HUES48 (cell line): ENCODE measurements at regions not wholly inside any gene's neighbourhood (a gene's known extent, or its start where the extent isn't known, plus 50 kb on each side); places are given as distances from the start of the nearest gene placed in this dataset.
A peak's percentile ranks its signal among the peaks of the same experiment; 100 is the strongest.

Source experiments
- H3K27ac ChIP-seq: one replicate; pipeline ENCODE4 v1.7.0; 2013; ENCODE audit warnings: low read depth, low read length, inconsistent platforms
- H3K27me3 ChIP-seq: 2 replicates; pipeline ENCODE4 v1.6.1; 2013; ENCODE audit warnings: mild to moderate bottlenecking, low read length; ENCODE audit not compliant: control insufficient read depth, insufficient read depth
- H3K36me3 ChIP-seq: 2 replicates; pipeline ENCODE4 v1.6.1; 2013; ENCODE audit warnings: low read length; ENCODE audit not compliant: control insufficient read depth, insufficient read depth
- H3K4me1 ChIP-seq: 2 replicates; pipeline ENCODE4 v1.6.1; 2013; ENCODE audit warnings: mild to moderate bottlenecking, low read length; ENCODE audit not compliant: control insufficient read depth, insufficient read depth
- H3K4me3 ChIP-seq: 2 replicates; pipeline ENCODE4 v1.5.1; 2013; ENCODE audit warnings: mild to moderate bottlenecking, low read depth, low read length
- H3K9ac ChIP-seq: 2 replicates; pipeline ENCODE4 v1.6.1; 2013; ENCODE audit warnings: mild to moderate bottlenecking, low read depth, low read length, moderate library complexity
- H3K9me3 ChIP-seq: 2 replicates; pipeline ENCODE4 v1.6.1; 2013; ENCODE audit warnings: low read length; ENCODE audit not compliant: control insufficient read depth, insufficient read depth

DNA sequence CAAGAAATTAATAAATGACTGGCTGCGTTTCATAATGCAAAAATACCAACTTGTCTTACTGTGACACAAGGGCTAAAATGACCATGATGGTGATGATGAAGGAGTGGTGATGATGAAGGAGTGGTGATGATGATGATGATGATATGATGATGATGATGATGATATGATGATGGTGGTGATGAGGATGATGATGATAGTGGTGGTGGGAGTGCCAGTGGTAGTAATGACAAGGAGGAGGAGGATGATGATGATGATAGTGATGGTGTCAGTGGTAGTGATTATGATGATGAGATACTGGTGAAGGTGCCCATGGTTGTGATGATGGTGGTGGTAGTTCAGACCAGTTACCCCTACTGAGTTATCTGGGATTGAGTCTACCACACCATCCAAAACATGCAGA is 265.9 kb downstream of the FGFR2 start:
- Histone ChIP-seq H3K4me1 (no peaks in the 10 kb centered on the region; the same call in 1 of the 2 replicates), H3K36me3 (no peaks in the 10 kb centered on the region), H3K4me3 (no peak overlapping the region), H3K27me3 (no peaks in the 10 kb centered on the region), H3K27ac (no peak overlapping the region), H3K9me3 (no peaks in the 10 kb centered on the region), H3K9ac (no peak overlapping the region)

DNA sequence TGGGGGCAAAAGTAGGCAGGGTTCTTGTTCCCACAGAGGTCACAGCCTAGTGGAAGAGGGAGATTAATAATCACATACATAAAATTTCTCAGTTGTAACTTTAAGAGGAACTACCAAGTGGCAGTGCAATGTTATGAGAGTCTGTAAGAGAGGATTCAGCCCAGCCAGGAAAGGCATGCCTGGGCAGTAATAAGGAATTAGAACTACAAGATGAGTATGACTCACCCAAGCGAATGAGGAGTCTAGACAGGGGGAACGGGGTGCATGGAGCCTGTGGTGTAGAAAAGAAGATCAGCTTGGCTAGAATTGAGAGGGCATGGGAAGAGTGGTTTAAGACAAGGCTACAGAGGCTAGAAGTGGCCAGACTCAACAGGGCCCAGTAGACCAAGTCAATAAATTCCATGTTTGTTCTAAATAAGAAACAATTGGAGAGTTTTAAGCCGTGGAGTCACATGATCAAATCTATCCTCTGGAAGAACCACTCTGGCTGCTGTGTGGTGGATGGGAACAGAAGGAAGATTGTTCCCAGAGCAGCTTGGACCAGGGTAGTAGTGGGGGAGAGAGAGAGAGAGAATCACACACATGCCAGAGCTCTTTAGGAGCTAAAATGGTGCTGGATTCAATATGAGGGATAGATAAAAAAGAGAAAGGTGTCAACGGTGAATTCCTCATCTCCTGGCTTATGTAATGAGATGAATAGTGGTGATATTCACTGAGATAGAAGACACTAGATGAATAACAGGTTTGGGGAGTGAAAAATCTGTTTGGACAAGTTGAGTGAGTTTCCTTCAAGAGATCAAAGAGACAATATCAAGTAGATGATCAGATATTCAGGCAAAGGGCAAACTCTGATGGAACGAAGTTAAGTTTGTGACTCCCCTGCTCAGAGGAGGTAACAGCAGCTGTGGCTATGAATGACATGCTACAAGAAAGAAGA is 265.1 kb downstream of the FGFR2 start:
- Histone ChIP-seq H3K4me3 (no peak overlapping the region), H3K27ac (no peak overlapping the region)

DNA sequence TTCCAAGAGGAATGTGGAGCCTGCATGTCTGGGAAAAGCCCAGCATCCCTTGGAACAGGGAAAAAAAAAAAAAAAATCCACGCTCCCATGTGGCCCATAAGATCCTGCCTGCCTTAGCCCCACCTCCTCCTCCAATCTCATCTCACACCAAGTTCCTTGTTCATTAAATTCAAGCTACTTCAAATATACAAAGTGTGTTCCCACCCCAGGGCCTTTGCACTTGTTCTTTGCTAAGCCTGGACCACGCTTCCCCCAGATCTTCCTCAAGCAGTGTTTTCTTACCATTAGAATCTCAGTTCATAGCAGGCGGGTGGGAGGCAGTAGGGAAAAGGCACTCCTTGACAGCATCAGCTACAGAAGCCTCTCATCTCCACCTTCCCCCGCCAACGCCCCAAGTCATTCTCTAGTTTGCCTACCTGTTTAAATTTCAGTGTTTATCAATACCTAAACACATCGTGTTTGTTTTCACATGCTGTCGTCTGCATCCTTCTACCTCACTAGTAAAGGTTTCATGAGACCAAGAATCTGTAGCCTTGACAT is 262.8 kb downstream of the FGFR2 start:
- H3K4me3 ChIP-seq = no peak overlapping the region
- H3K36me3 ChIP-seq = no peaks in the 10 kb centered on the region
- no peaks in the 10 kb centered on the region for H3K9me3 ChIP-seq
- H3K9ac ChIP-seq = no peak overlapping the region
- H3K27me3 ChIP-seq = no peaks in the 10 kb centered on the region
- H3K4me1 ChIP-seq = peaks cover 24% of the 10 kb centered on the region
- no peak overlapping the region for H3K27ac ChIP-seq

More for the DNA sequence above, 265.1 kb downstream of the FGFR2 start:
- Histone ChIP-seq H3K27me3 (no peaks in the 10 kb centered on the region), H3K9ac (no peak overlapping the region), H3K9me3 (no peaks in the 10 kb centered on the region), H3K36me3 (no peaks in the 10 kb centered on the region), H3K4me1 (peaks cover under 1% of the 10 kb centered on the region; the same call in 1 of the 2 replicates)

DNA sequence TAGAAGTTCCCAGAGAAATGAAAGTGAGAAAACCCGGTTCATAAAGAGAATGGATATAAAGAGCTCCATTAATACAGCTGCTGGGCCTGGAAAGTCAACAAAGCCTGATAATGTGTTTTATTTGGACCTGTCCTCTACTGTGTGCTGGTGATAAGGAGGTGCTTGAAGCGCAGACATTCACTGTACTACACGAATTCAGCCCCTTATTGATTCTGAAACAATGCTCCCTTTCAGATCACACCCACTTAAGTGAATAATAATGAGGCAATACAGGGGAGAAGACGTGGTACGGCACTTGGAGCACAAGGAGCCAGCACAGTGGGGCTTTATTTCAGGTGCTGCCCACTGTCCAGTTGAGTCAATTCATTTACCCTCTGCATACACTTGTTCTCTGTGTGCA is 260.8 kb downstream of the FGFR2 start:
- Histone ChIP-seq H3K9ac (no peak overlapping the region), H3K27ac (no peak overlapping the region), H3K36me3 (no peaks in the 10 kb centered on the region), H3K4me1 (peaks cover 36% of the 10 kb centered on the region), H3K9me3 (no peaks in the 10 kb centered on the region), H3K27me3 (no peaks in the 10 kb centered on the region), H3K4me3 (no peak overlapping the region)

DNA sequence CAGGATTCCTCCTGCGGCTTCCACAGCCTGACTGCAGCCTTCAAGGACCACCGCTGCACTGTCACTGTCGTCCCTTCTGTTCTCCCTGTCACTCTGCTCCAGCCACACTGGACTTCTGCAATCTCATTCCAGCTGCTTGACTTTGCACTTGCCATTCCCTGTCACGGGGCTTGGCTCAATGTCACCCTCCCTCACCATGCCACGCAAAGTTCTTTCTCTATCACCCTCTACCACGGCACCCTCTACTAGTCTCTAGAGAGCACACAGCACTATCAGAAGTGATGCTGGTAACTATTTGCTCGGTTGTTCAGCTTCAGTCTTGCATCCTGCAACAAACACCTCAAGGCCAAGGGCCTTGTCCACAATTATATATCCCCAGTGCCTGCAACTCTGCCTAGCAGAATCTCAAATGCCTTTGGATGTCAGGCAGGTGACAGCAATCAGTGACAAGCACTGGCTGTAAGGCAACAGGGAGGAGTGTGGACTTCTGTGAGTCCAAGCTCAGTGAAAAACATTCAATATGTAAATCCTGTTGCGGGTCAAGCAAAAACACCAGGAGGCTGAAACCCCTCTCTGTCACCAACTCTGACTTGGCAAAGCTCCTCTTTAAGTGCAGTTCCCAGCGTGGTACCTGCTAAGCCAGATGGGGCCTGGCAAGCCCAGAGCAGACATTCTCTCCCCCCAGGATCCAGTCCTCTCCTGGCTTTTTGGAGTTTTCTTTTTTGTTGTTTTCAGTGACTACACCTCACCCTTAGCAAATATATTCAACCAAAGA is 259.9 kb downstream of the FGFR2 start:
- H3K9me3 ChIP-seq = no peaks in the 10 kb centered on the region
- no peak overlapping the region for H3K4me3 ChIP-seq
- H3K4me1 ChIP-seq = peaks cover 36% of the 10 kb centered on the region
- H3K27me3 ChIP-seq = no peaks in the 10 kb centered on the region
- no peak overlapping the region for H3K9ac ChIP-seq
- H3K36me3 ChIP-seq = no peaks in the 10 kb centered on the region
- H3K27ac ChIP-seq = peak overlapping the region; percentile 96

DNA sequence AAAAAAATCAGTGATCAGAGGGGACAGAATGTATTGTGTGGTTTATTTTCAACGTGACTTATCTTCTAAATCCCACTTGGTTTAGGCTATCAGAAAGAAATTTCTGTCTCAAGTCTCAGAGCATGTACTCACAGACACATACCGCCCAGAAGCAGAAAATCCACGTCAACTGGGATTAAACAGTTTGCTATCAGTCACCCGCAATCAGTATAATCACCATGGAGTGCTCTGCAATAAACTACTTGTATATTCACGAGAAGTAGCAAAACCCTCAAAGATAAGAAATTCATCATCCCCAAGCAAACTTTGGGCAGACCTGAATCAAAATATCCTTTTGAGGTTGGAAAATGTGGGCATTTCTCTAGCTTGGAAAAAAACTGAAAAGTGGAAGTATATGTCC is 259.1 kb downstream of the FGFR2 start:
- peaks cover 36% of the 10 kb centered on the region for H3K4me1 ChIP-seq

DNA sequence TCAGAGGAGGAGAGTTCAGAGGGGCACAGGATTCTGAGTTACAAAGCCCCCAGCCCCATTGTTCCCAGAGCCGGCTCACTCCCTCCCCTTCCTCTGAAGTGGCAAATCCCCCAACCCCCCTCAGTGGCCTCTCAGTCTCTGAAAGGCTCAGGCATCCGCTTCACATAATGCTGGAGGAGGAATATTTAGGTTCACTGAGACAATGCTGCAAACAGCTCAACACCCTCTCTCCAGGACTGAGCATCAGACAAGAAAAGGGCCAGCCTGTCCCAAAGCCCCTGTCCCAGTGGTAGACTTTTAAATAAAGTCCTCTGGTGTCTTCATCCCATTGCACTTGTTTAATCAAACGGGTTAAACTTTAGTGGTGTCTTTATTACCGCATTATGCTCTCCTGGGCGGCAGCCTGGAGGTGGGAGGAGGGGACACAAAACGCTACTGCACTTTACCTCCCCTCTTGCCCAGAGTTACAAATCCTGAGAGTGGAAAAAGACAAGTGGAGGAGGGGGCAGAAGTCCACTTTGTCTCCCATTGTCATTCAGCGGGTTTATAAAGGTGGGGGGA is 257.9 kb downstream of the FGFR2 start:
- Histone ChIP-seq H3K4me1 (peaks cover 36% of the 10 kb centered on the region), H3K9me3 (no peaks in the 10 kb centered on the region), H3K36me3 (no peaks in the 10 kb centered on the region), H3K9ac (peak overlapping the region; percentile 11; the same call in 1 of the 2 replicates), H3K4me3 (peak overlapping the region; percentile 25), H3K27ac (peak overlapping the region; percentile 96), H3K27me3 (no peaks in the 10 kb centered on the region)

More for the DNA sequence above, 259.1 kb downstream of the FGFR2 start:
- Histone ChIP-seq H3K27me3 (no peaks in the 10 kb centered on the region), H3K36me3 (no peaks in the 10 kb centered on the region), H3K4me3 (no peak overlapping the region), H3K9ac (no peak overlapping the region), H3K9me3 (no peaks in the 10 kb centered on the region), H3K27ac (peak overlapping the region; percentile 96)

DNA sequence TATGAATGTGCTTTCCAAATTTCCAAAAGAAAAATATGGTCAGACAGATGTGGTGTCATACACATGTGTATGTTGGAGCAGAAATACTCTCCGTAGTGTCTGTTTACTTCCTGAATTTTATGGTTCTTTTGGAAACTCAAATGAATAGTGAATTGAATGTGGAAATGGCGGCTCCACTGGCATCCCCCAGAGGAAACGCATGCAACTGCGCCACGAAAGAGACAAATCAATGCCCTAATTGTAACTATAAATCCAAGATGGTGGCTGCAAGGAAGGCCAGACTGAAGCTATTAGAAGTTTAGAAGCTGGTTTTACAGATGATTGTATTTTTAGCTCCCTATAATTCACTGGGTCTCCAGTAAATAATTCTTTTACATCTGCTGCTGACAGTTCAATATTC is 246.7 kb downstream of the FGFR2 start:
- H3K9me3 ChIP-seq = no peaks in the 10 kb centered on the region
- H3K36me3 ChIP-seq = no peaks in the 10 kb centered on the region
- H3K9ac ChIP-seq = no peak overlapping the region
- H3K27ac ChIP-seq = no peak overlapping the region
- no peaks in the 10 kb centered on the region for H3K27me3 ChIP-seq
- no peak overlapping the region for H3K4me3 ChIP-seq
- no peaks in the 10 kb centered on the region for H3K4me1 ChIP-seq

DNA sequence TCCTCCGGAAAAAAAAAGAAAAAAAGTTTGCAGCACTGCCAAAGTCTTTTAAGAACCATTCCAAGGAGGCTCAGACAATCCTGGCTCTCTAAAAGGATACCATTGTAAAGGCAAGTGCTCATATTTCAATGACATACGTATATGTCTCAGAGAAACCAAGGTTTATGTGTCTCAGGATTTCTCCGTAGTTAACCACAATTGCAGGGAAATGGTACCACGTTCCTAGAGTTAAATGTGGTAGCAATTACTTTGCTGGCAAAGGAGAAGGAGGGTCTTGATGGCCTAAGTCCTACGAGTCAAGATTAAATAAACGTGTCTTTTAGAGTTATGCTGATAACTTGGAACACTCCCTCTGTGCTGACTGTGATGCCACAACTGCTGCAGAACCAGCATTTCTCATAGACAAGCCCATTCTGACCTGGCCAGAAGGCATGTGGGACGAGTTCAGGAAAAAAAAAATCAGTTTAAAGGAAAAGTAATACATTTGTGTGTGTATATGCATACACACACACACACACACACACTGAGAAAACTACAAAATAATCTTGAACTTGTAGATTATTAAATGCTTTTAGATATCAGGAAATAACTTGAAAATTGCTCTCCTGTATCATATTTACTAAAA is 245.9 kb downstream of the FGFR2 start:
- Histone ChIP-seq H3K27me3 (no peaks in the 10 kb centered on the region), H3K4me1 (no peaks in the 10 kb centered on the region), H3K36me3 (no peaks in the 10 kb centered on the region)

DNA sequence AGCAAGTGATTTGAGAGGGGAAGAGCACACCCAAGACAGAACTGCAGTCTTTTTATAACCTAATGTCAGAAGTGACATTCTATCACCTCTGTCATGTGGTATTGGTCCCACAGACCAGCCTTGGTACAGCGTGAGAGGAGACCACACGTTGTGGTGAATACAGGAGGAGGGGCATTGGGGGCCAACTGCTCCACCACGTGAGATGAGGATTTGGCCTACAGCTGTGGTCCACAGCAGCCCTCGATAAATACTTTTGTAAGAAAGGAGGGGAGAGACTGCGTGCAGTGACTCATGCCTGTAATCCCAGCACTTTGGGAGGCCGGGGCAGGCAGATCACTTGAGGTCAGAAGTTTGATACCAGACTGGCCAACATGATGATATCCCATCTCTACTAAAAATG is 243.1 kb downstream of the FGFR2 start:
- H3K27ac ChIP-seq = no peak overlapping the region
- H3K4me3 ChIP-seq = no peak overlapping the region
- no peaks in the 10 kb centered on the region for H3K27me3 ChIP-seq
- no peak overlapping the region for H3K9ac ChIP-seq
- H3K4me1 ChIP-seq = no peaks in the 10 kb centered on the region
- no peaks in the 10 kb centered on the region for H3K36me3 ChIP-seq
- H3K9me3 ChIP-seq = no peaks in the 10 kb centered on the region

More for the DNA sequence above, 245.9 kb downstream of the FGFR2 start:
- Histone ChIP-seq H3K4me3 (no peak overlapping the region), H3K9ac (no peak overlapping the region), H3K9me3 (no peaks in the 10 kb centered on the region), H3K27ac (no peak overlapping the region)
